Thymus (tissue), 11 donors: ENCODE measurements at regions not wholly inside any gene's neighbourhood (a gene's known extent, or its start where the extent isn't known, plus 50 kb on each side); places are given as distances from the start of the nearest gene placed in this dataset.
"Not testable (repeated sequence)": the region's sequence is repeated elsewhere in the genome, so short reads cannot be mapped to it uniquely, and the experiment has no call there.

Experiments
- DNase-seq, 9 donors: peaks; one replicate each; pipeline ENCODE4 v3.0.0-alpha.2; 2013; ENCODE audit warnings: low spot score in 9 of 9, low read depth in 6 of 9, missing footprints in 1 of 9
- H3K27ac ChIP-seq, 2 donors: one replicate each; pipeline ENCODE4 v1.5.1; 2013; ENCODE audit warnings: control low read depth in 1 of 2, low read depth in 1 of 2, low read length in 1 of 2, mild to moderate bottlenecking in 1 of 2, moderate library complexity in 1 of 2
- H3K27me3 ChIP-seq, 2 donors: one replicate each; pipeline ENCODE4 v1.5.1; 2013; ENCODE audit warnings: low read length in 1 of 2; ENCODE audit not compliant: control insufficient read depth in 2 of 2, insufficient read depth in 1 of 2
- H3K36me3 ChIP-seq, 2 donors: one replicate each; pipeline ENCODE4 v1.5.1; 2013; ENCODE audit warnings: low read length in 1 of 2, mild to moderate bottlenecking in 1 of 2, moderate library complexity in 1 of 2; ENCODE audit not compliant: control insufficient read depth in 2 of 2, insufficient read depth in 2 of 2
- H3K4me1 ChIP-seq, 2 donors: one replicate each; pipeline ENCODE4 v1.5.1; 2013; ENCODE audit warnings: low read length in 2 of 2; ENCODE audit not compliant: control insufficient read depth in 2 of 2, insufficient read depth in 2 of 2
- H3K4me3 ChIP-seq, 2 donors: one replicate each; pipeline ENCODE4 v1.5.1; 2013; ENCODE audit warnings: low read length in 2 of 2, control low read depth in 1 of 2, mild to moderate bottlenecking in 1 of 2
- H3K9me3 ChIP-seq, 2 donors: one replicate each; pipeline ENCODE4 v1.5.1; 2013; ENCODE audit warnings: low read length in 1 of 2, mild to moderate bottlenecking in 1 of 2; ENCODE audit not compliant: control insufficient read depth in 2 of 2, insufficient read depth in 1 of 2
- WGBS: extraction: QIAGEN DNeasy Blood & Tissue Kit; methylation state at CpG from one replicate; pipeline ENCODE4 v1.1.7; 2013; 5-methylcytosine and 5-hydroxymethylcytosine counted together
- donor health status: healthy.

DNA sequence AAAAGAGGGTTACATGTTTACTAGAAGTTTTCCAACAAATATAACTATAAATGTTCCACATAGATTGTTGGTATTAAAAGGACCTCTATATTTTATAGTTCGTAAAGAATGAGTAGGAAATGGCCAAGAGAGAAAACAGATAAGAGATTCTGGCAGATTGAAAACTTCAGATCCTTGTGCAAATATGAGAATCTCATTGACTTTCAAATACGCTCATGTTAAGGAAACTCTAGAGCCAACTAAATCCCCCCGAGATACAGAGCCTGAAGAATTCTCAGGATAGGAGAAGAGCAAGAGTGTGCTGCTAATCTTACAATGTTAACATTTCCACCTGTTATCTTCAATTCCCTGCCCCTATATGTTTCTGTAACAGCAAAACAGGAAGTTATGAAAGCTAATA lies 159.0 kb upstream of the OR13F1 start:
- no peaks in the 10 kb centered on the region for H3K9me3 ChIP-seq
- no peak for DNase-seq
- no peaks in the 10 kb centered on the region for H3K4me1 ChIP-seq
- H3K27ac ChIP-seq: no peak overlapping the region
- no peak overlapping the region for H3K4me3 ChIP-seq
- 88% methylated on average over 3 of the region's 3 CpGs for WGBS
- no peaks in the 10 kb centered on the region for H3K27me3 ChIP-seq
- no peaks in the 10 kb centered on the region for H3K36me3 ChIP-seq

DNA sequence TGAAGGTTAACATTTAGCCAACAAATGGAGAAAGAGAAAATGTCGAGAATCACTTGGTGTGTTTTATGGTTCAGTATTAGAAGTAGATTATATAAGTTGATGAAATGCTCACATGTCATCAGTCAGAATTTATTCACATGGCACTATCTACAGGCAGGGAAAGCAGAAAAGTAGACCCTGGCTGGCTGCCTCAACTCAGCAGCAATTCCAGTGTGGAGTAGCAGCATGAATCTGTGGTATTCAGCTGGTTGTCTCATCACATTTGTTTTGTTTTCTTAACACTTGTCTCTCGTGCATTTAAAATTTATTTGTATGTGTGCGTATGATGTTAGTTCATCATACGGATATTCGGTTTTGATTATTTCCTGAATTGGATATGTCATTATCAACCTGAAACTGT lies 153.5 kb upstream of the OR13F1 start:
- Histone ChIP-seq H3K27me3 (no peaks in the 10 kb centered on the region), H3K4me3 (no peak overlapping the region), H3K36me3 (no peaks in the 10 kb centered on the region), H3K4me1 (no peaks in the 10 kb centered on the region), H3K27ac (no peak overlapping the region), H3K9me3 (no peaks in the 10 kb centered on the region)
- no peak for DNase-seq
- 95% methylated on average over 5 of the region's 5 CpGs for WGBS

DNA sequence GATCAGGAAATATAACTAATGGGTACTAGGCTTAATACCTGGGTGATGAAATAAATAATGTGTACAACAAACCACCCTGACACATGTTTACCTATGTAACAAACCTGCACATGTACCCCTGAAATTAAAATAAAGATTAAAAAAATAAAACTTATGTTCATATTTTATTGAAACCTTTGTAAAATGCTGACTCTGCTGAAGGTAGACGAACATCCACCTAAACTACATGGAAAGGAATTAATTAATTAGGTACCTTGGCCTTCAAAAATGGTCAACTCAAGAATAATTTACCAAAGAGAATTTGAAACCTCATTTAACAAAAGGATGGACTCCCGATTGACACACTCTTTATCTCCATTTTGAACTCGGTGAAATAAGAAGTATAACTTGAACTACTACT lies 152.3 kb upstream of the OR13F1 start:
- 92% methylated on average over 3 of the region's 3 CpGs for WGBS
- no peak overlapping the region for H3K4me3 ChIP-seq
- H3K27ac ChIP-seq: no peak overlapping the region
- H3K27me3 ChIP-seq: no peaks in the 10 kb centered on the region
- no peaks in the 10 kb centered on the region for H3K36me3 ChIP-seq
- no peaks in the 10 kb centered on the region for H3K9me3 ChIP-seq
- DNase-seq: no peak
- no peaks in the 10 kb centered on the region for H3K4me1 ChIP-seq

- H3K9me3 ChIP-seq: peaks cover 0 to 7% of the 10 kb centered on the region in 2 donors
- no peaks in the 10 kb centered on the region for H3K4me1 ChIP-seq
- H3K36me3 ChIP-seq: no peaks in the 10 kb centered on the region
- H3K27ac ChIP-seq: no peak overlapping the region
- H3K4me3 ChIP-seq: no peak overlapping the region
- DNase-seq: no peak
- H3K27me3 ChIP-seq: no peaks in the 10 kb centered on the region
- 91% methylated on average over 11 of the region's 11 CpGs for WGBS
These were observed 142.9 kb upstream of the OR13F1 start for GRCh38 chr9:104361207-104361606.

DNA sequence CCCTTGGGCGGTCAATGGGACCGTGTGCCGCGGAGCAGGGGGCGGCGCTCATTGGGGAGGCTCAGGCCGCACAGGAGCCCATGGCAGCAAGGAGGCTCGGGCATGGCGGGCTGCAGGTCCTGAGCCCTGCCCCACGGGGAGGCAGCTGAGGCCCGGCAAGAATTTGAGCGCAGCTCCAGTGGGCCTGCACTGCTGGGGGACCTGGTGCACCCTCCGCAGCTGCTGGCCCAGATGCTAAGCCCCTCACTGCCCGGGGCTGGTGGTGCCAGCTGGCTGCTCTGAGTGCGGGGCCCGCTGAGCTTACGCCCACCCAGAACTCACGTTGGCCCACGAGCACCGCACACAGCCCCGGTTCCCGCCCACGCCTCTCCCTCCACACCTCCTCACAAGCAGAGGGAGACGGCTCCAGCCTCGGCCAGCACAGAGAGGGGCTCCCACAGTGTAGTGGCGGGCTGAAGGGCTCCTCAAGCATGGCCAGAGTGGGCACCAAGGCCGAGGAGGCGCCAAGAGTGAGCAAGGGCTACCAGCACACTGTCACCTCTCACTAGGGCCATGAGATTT lies 141.1 kb upstream of the OR13F1 start:
- H3K27ac ChIP-seq: no peak overlapping the region
- DNase-seq: no peak
- 97% methylated on average over 28 of the region's 28 CpGs for WGBS
- H3K27me3 ChIP-seq: no peaks in the 10 kb centered on the region
- H3K9me3 ChIP-seq: peaks cover 0 to 7% of the 10 kb centered on the region in 2 donors
- no peaks in the 10 kb centered on the region for H3K36me3 ChIP-seq
- H3K4me3 ChIP-seq: no peak overlapping the region
- no peaks in the 10 kb centered on the region for H3K4me1 ChIP-seq

- Histone ChIP-seq H3K4me1 (no peaks in the 10 kb centered on the region), H3K36me3 (no peaks in the 10 kb centered on the region), H3K4me3 (no peak overlapping the region), H3K9me3 (peaks cover 0 to 7% of the 10 kb centered on the region in 2 donors), H3K27me3 (no peaks in the 10 kb centered on the region), H3K27ac (no peak overlapping the region)
- DNase-seq: no peak
These were observed 136.6 kb upstream of the OR13F1 start for GRCh38 chr9:104367507-104367906.

- H3K27me3 ChIP-seq, H3K4me3 ChIP-seq, DNase-seq, H3K9me3 ChIP-seq, H3K27ac ChIP-seq, H3K36me3 ChIP-seq, H3K4me1 ChIP-seq: not testable (repeated sequence)
- WGBS: 96% methylated on average over 3 of the region's 3 CpGs
These were observed 135.7 kb upstream of the OR13F1 start for GRCh38 chr9:104368318-104368717.

GRCh38 chr9:104374711-104375110 lies 129.4 kb upstream of the OR13F1 start:
- H3K27me3 ChIP-seq: no peaks in the 10 kb centered on the region
- no peak overlapping the region for H3K4me3 ChIP-seq
- DNase-seq: no peak
- H3K9me3 ChIP-seq: no peaks in the 10 kb centered on the region
- WGBS: 94% methylated on average over 3 of the region's 3 CpGs
- H3K36me3 ChIP-seq: no peaks in the 10 kb centered on the region
- H3K27ac ChIP-seq: no peak overlapping the region
- no peaks in the 10 kb centered on the region for H3K4me1 ChIP-seq

DNA sequence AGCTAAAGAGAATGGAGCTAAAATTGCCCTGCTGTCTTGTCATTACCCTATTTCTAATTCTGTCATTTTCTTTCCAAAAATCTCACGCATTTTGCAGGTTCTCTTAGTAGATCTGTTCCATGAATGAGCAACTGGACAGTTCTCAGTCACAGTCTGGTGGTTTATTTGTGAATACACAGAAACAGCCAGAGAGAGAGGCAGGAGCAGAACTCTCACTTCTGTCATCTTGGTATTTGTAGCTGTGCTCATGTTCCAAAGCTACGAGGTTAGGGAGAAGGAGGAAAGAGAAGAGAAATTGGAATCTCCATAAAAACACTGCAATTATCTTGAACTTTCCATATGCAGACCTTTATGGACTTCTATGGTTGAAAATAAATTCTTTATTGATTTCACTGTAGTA lies 118.0 kb upstream of the OR13F1 start:
- no peaks in the 10 kb centered on the region for H3K4me1 ChIP-seq
- no peak overlapping the region for H3K27ac ChIP-seq
- H3K27me3 ChIP-seq: no peaks in the 10 kb centered on the region
- WGBS: 84% methylated on average over 2 of the region's 2 CpGs
- DNase-seq: no peak
- no peaks in the 10 kb centered on the region for H3K36me3 ChIP-seq
- no peak overlapping the region for H3K4me3 ChIP-seq
- H3K9me3 ChIP-seq: no peaks in the 10 kb centered on the region
